ENCODE measurements at regions not wholly inside any gene's neighbourhood (a gene's known extent, or its start where the extent isn't known, plus 50 kb on each side); places are given as distances from the start of the nearest gene placed in this dataset.

GRCh38 chr18:38790786-38791185 lies 1225.2 kb upstream of the CELF4 start:
- POLR2A ChIA-PET = no interaction called here
- Histone ChIP-seq H3K4me2 (ENCODE audit: insufficient read depth, low read length) (no peak overlapping the region), H3K4me3 (replicated peaks in 1 of 3; ENCODE audit: insufficient read depth in 1 of 3, low read depth in 1 of 3, low read length in 3 of 3) (no peak overlapping the region), H3K27ac (ENCODE audit: insufficient read depth, low read depth, low read length) (no peak overlapping the region), H4K20me1 (replicated peaks; ENCODE audit: control insufficient read depth, extremely low read depth, insufficient read depth, low read length) (no peaks in the 10 kb centered on the region), H3K4me1 (ENCODE audit: control insufficient read depth, extremely low read depth, insufficient read depth, low read length) (no peaks in the 10 kb centered on the region), H3K9me3 (replicated peaks; ENCODE audit: control insufficient read depth, insufficient read depth, low read length) (no peaks in the 10 kb centered on the region), H3K79me2 (ENCODE audit: control insufficient read depth, insufficient read depth, low read length) (no peaks in the 10 kb centered on the region), H3K36me3 (ENCODE audit: control insufficient read depth in 2 of 2, extremely low read depth in 1 of 2, insufficient read depth in 2 of 2, low read length in 2 of 2) (no peaks in the 10 kb centered on the region), H3K9me1 (replicated peaks; ENCODE audit: control insufficient read depth, extremely low read depth, insufficient read depth, low read length) (no peaks in the 10 kb centered on the region), H3K27me3 (ENCODE audit: control insufficient read depth in 2 of 2, insufficient read depth in 2 of 2, low read length in 2 of 2) (no peaks in the 10 kb centered on the region), H2AFZ (ENCODE audit: low read depth, low read length) (no peak overlapping the region), H3K9ac (replicated peaks; ENCODE audit: extremely low read depth, insufficient read depth, low read length) (no peak overlapping the region)
- DNase-seq (ENCODE audit: low read depth, low spot score) (no peak), FAIRE-seq (no peak)
- TF ChIP-seq GATA2 (IDR thresholded peaks at IDR 0.05; ENCODE audit: insufficient read depth, insufficient read length, low read depth, low read length) (no peak), MYC (IDR thresholded peaks at IDR 0.05; ENCODE audit: low read depth, low read length) (no peak)
- TF ChIP-seq, protein P1, sequence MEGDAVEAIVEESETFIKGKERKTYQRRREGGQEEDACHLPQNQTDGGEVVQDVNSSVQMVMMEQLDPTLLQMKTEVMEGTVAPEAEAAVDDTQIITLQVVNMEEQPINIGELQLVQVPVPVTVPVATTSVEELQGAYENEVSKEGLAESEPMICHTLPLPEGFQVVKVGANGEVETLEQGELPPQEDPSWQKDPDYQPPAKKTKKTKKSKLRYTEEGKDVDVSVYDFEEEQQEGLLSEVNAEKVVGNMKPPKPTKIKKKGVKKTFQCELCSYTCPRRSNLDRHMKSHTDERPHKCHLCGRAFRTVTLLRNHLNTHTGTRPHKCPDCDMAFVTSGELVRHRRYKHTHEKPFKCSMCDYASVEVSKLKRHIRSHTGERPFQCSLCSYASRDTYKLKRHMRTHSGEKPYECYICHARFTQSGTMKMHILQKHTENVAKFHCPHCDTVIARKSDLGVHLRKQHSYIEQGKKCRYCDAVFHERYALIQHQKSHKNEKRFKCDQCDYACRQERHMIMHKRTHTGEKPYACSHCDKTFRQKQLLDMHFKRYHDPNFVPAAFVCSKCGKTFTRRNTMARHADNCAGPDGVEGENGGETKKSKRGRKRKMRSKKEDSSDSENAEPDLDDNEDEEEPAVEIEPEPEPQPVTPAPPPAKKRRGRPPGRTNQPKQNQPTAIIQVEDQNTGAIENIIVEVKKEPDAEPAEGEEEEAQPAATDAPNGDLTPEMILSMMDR (IDR thresholded peaks at IDR 0.05; ENCODE audit: extremely low read depth in 1 of 2, insufficient read depth in 1 of 2, low read depth in 1 of 2, low read length in 2 of 2) = no peak
- intact Hi-C loops (cut with micrococcal nuclease) = no loop called here
- no TSS peak for BruUV-seq (replicated peaks)
- dilution Hi-C loops (cut with MboI; ENCODE audit: extremely low pct_ligation_motif_present, low sequenced_read_pairs) = no loop called here
- CTCF ChIA-PET = no interaction called here

- ChIA-PET CTCF (no interaction called here), POLR2A (no interaction called here)
- BruUV-seq (replicated peaks) = no TSS peak
- Histone ChIP-seq H3K4me3 (replicated peaks in 1 of 3; ENCODE audit: insufficient read depth in 1 of 3, low read depth in 1 of 3, low read length in 3 of 3) (no peak overlapping the region), H3K9me3 (replicated peaks; ENCODE audit: control insufficient read depth, insufficient read depth, low read length) (no peaks in the 10 kb centered on the region), H3K4me1 (ENCODE audit: control insufficient read depth, extremely low read depth, insufficient read depth, low read length) (no peaks in the 10 kb centered on the region), H4K20me1 (replicated peaks; ENCODE audit: control insufficient read depth, extremely low read depth, insufficient read depth, low read length) (no peaks in the 10 kb centered on the region), H3K9me1 (replicated peaks; ENCODE audit: control insufficient read depth, extremely low read depth, insufficient read depth, low read length) (no peaks in the 10 kb centered on the region), H3K79me2 (ENCODE audit: control insufficient read depth, insufficient read depth, low read length) (no peaks in the 10 kb centered on the region), H2AFZ (ENCODE audit: low read depth, low read length) (no peak overlapping the region), H3K27ac (ENCODE audit: insufficient read depth, low read depth, low read length) (no peak overlapping the region), H3K36me3 (ENCODE audit: control insufficient read depth in 2 of 2, extremely low read depth in 1 of 2, insufficient read depth in 2 of 2, low read length in 2 of 2) (no peaks in the 10 kb centered on the region), H3K27me3 (ENCODE audit: control insufficient read depth in 2 of 2, insufficient read depth in 2 of 2, low read length in 2 of 2) (no peaks in the 10 kb centered on the region), H3K4me2 (ENCODE audit: insufficient read depth, low read length) (no peak overlapping the region), H3K9ac (replicated peaks; ENCODE audit: extremely low read depth, insufficient read depth, low read length) (no peak overlapping the region)
- dilution Hi-C loops (cut with MboI; ENCODE audit: extremely low pct_ligation_motif_present, low sequenced_read_pairs) = no loop called here
- TF ChIP-seq, protein P1 (IDR thresholded peaks at IDR 0.05; ENCODE audit: extremely low read depth in 1 of 2, insufficient read depth in 1 of 2, low read depth in 1 of 2, low read length in 2 of 2) = no peak
- TF ChIP-seq JUN (IDR thresholded peaks at IDR 0.05; ENCODE audit: borderline replicate concordance, insufficient read depth, insufficient read length, low read depth) (no peak), MYC (IDR thresholded peaks at IDR 0.05; ENCODE audit: low read depth, low read length) (no peak), EZH2 (IDR thresholded peaks at IDR 0.05; ENCODE audit: borderline replicate concordance, low read depth, low read length, severe bottlenecking) (no peak)
- TF ChIP-seq, protein P2, sequence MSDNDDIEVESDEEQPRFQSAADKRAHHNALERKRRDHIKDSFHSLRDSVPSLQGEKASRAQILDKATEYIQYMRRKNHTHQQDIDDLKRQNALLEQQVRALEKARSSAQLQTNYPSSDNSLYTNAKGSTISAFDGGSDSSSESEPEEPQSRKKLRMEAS (IDR thresholded peaks at IDR 0.05; ENCODE audit: insufficient read depth, insufficient read length) = no peak
- no peak for FAIRE-seq
- intact Hi-C loops (cut with micrococcal nuclease) = no loop called here
- no peak for DNase-seq (ENCODE audit: low read depth, low spot score)
Measured at GRCh38 chr18:38790303-38790702, 1224.7 kb upstream of the CELF4 start.

All from endothelial cell of umbilical vein (primary cell).